ENCODE measurements at regions not wholly inside any gene's neighbourhood (a gene's known extent, or its start where the extent isn't known, plus 50 kb on each side); places are given as distances from the start of the nearest gene placed in this dataset.
A peak's percentile ranks its signal among the peaks of the same experiment; 100 is the strongest.

DNA sequence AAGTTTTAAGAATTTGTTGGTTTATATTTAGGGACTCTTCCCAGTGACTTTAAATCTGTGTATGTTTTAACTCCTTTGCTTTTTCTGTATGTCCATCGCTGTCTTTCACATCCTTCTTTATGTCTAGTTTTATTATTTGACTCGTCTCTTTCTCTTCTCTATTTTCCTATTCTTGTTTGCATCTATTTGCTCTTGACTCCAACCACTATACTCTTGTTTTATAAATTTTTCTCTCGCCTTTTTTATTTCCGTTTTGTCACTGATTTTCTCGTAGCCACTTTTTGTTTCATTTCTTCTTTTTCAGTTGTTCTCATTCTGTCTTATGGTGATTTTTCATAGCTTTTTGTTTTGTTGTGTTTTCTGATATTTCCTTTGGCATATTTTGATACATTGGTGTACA lies 170.5 kb upstream of the NETO1 start:
- H3K27ac ChIP-seq (ENCODE audit: control insufficient read depth, insufficient read depth) = no peak overlapping the region; the same call in 1 of the 2 replicates
- intact Hi-C loops (cut with micrococcal nuclease; ENCODE audit: unreplicated experiment) = no loop called here
- no peak overlapping the region for H3K4me3 ChIP-seq
- TF ChIP-seq, protein P1, sequence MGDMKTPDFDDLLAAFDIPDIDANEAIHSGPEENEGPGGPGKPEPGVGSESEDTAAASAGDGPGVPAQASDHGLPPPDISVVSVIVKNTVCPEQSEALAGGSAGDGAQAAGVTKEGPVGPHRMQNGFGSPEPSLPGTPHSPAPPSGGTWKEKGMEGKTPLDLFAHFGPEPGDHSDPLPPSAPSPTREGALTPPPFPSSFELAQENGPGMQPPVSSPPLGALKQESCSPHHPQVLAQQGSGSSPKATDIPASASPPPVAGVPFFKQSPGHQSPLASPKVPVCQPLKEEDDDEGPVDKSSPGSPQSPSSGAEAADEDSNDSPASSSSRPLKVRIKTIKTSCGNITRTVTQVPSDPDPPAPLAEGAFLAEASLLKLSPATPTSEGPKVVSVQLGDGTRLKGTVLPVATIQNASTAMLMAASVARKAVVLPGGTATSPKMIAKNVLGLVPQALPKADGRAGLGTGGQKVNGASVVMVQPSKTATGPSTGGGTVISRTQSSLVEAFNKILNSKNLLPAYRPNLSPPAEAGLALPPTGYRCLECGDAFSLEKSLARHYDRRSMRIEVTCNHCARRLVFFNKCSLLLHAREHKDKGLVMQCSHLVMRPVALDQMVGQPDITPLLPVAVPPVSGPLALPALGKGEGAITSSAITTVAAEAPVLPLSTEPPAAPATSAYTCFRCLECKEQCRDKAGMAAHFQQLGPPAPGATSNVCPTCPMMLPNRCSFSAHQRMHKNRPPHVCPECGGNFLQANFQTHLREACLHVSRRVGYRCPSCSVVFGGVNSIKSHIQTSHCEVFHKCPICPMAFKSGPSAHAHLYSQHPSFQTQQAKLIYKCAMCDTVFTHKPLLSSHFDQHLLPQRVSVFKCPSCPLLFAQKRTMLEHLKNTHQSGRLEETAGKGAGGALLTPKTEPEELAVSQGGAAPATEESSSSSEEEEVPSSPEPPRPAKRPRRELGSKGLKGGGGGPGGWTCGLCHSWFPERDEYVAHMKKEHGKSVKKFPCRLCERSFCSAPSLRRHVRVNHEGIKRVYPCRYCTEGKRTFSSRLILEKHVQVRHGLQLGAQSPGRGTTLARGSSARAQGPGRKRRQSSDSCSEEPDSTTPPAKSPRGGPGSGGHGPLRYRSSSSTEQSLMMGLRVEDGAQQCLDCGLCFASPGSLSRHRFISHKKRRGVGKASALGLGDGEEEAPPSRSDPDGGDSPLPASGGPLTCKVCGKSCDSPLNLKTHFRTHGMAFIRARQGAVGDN (IDR thresholded peaks at IDR 0.05) = no peak
- TF ChIP-seq ZNF24 (IDR thresholded peaks at IDR 0.05) (0 out of 2 replicates have a peak, but pooled peaks have one; percentile 21), TCF3 (IDR thresholded peaks at IDR 0.05; ENCODE audit: borderline replicate concordance, insufficient read depth, low read depth, low read length) (no peak), MYC (IDR thresholded peaks at IDR 0.05; ENCODE audit: insufficient read depth, insufficient read length, insufficient replicate concordance, low read length, severe bottlenecking) (no peak), SPI1 (IDR thresholded peaks at IDR 0.05; ENCODE audit: borderline replicate concordance, insufficient read depth, low read depth, low read length) (0 out of 2 replicates have a peak, but pooled peaks have one; percentile 4), PAX8 (IDR thresholded peaks at IDR 0.05) (no peak)
- POLR2A ChIA-PET = no interaction called here
- H3K79me2 ChIP-seq (ENCODE audit: control insufficient read depth, insufficient read depth, low read length) = no peaks in the 10 kb centered on the region
- no peaks in the 10 kb centered on the region; the same call in 1 of the 3 replicates for H3K9me3 ChIP-seq (replicated peaks; ENCODE audit: control insufficient read depth, insufficient read depth, low read length)
- FAIRE-seq (peak; percentile 65), ATAC-seq (peak; percentile 31; the same call in 2 of the 3 replicates), DNase-seq (ENCODE audit: low read depth, low spot score) (peak; percentile 8)
- no peaks in the 10 kb centered on the region for H4K20me1 ChIP-seq (ENCODE audit: control insufficient read depth, insufficient read depth)
- H3K9ac ChIP-seq (ENCODE audit: control insufficient read depth, insufficient read depth, low read length) = no peak overlapping the region
- H3K4me1 ChIP-seq (ENCODE audit: control insufficient read depth, insufficient read depth, low read length) = no peaks in the 10 kb centered on the region
- in situ Hi-C loops (cut with MboI) = no loop called here
- H3K4me2 ChIP-seq (ENCODE audit: control insufficient read depth, insufficient read depth) = 0 out of 2 replicates have a peak overlapping the region, but pooled peaks have one; percentile 25
- CTCF ChIA-PET = interaction anchor here (1.3 kb wide), 1 partner anchor 30 kb away, joined by 5 read pairs; no protein-coding TSS in a partner anchor
- SMC1A ChIA-PET (ENCODE audit: uncharacterized antibody, unreplicated experiment) = no interaction called here
- peak overlapping the region; percentile 39 for H2AFZ ChIP-seq (ENCODE audit: control insufficient read depth, low read depth, low read length)
- RAD21 ChIA-PET (ENCODE audit: unreplicated experiment) = no interaction called here
- H3K27me3 ChIP-seq (replicated peaks in 1 of 2; ENCODE audit: control insufficient read depth in 2 of 2, insufficient read depth in 2 of 2, low read length in 1 of 2) = no peaks in the 10 kb centered on the region
- 2% methylated on average over 5 of the region's 5 CpGs for WGBS (ENCODE audit: insufficient coverage, insufficient replicate concordance, low lambda C conversion rate, missing lambda C conversion rate)
- no TSS peak for BruUV-seq (replicated peaks)
- no peaks in the 10 kb centered on the region for H3K36me3 ChIP-seq (ENCODE audit: control insufficient read depth in 2 of 2, insufficient read depth in 2 of 2, low read length in 1 of 2)
